Kidney glomerular epithelial cell (primary cell): ENCODE measurements at regions not wholly inside any gene's neighbourhood (a gene's known extent, or its start where the extent isn't known, plus 50 kb on each side); places are given as distances from the start of the nearest gene placed in this dataset.

ENCODE experiments used
- DNase-seq: peaks from one replicate; lab custom pipeline; 2025; lab: John Stamatoyannopoulos, UW

DNA sequence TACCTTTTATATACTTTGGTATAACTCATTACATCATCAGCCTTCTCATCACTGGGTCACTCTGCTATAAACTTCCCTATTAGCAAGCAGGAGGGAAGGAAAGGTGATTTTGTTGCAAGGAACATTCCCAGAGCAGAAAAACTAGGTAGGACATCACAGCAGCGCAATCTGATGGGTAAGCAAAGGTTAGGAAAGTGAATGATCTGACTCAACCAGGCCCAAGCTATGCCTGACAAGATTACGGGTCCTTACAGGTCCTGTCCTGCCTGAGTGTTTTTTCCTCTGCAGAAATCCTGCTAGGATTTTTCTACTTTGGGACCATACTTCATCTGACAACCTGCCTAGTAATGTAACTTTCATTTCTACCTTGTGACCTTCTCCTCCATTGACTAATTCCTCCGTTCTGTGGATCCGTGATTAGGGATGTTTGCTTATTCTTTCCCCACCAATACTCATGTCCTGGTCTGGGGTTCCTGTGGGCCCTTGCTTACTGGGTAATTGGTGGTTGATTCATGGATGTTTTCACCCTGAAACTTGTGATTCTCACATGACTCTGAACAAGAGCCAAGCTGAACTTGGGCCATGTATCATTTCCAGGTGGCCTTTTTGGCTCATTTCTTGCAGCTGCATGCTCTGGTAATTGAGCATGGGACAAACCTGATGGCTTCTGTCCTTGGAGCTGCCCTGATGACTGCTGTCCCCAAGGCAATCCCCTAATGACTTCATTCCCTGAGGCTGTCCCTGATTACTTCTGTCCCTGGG lies 111.9 kb upstream of the KIT start:
- DNase-seq, result no peak

GRCh38 chr4:54547299-54548097 lies 110.3 kb upstream of the KIT start:
- DNase-seq, result no peak

DNA sequence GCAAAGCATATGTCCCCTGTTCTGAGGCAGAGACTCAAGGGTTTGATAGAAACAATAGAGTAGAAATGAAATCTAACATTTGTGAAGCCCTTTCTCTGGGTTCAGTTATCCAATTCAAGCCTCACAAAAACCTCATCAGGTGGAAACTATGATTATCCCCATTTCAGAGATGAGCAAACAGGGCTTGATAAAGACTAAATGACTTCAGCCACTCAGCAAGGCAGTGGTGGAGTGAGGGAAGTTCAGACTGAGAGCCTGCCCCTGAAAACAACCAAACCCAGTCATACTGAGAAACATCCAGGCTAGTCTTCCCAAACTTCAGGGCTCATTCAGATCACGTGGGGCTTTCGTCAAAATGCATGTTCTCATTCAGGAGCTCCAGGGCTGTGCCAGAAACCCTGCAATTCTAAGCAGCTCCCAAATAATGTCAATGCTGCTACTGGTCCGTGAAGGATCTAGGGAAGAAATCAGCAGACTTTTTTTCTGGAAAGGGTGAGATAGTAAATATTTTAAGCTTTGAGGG lies 109.6 kb upstream of the KIT start:
- DNase-seq, result no peak

DNA sequence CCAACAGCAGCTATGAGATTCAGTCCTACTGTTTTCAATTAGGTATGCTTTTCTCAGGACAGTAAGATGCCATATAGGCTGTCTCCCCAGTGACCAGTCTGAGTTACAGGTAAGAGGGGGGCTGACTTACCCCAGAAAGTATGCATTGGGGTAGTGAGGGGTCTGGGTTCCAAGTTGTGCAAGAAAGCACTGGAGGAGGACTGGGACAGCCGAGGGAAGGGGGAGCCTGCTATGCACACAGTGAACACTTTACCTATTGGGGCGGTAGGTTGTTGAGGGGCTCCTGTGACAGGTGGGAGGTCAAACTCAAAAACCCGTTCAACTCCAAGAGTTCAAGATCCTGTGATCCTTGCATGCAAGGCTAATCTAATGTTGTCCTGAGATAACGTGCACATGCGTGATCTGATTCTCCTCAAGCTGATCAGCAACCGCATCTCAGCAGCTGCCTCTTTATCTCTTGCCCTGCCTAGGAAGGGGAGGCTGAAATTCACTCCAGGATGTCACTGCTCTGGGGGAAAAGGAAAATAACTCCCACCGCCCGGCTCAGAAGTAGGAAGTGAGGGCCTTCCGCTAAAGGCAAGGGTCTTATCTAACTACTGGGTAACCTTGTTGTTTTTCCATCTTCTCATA lies 108.8 kb upstream of the KIT start:
- no peak for DNase-seq

DNA sequence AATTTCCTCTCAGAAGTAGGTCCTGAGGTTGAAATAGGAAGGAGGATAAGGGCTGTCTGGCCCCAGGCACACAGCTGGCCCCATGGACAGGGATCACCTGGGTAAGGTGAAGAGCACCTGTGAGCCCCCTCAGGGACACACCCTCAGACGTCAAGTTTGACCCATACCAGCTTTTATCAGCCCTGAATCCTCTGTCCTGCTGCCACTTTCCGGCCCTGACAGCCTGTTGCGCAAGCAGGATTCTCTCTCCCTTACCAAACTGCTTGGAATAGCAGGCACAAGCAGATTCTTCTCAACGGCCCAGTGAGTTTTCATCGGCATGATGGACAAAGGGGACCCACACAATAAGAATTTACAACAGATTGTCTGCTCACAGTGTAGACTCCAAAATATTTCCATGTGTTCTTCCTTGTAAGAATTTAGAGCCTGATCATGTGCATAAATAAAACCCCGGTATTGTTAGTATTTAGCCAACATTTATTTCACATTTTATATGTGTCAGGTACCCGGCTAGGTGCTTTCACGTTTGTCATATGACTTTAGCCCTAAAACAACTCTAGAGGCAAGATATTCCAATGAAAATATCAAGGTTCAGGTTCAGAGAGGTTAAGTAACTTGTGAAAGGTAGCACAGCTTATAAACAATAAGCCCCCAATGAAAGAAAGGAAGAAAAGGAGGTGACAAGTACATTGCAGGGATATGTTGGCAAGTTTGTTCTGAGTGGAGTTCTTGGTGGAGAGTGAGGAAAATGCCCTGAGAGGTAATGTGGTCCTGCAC lies 107.2 kb upstream of the KIT start:
- DNase-seq, result no peak

- no peak for DNase-seq
These were observed 104.8 kb upstream of the KIT start for GRCh38 chr4:54553001-54553400.

DNA sequence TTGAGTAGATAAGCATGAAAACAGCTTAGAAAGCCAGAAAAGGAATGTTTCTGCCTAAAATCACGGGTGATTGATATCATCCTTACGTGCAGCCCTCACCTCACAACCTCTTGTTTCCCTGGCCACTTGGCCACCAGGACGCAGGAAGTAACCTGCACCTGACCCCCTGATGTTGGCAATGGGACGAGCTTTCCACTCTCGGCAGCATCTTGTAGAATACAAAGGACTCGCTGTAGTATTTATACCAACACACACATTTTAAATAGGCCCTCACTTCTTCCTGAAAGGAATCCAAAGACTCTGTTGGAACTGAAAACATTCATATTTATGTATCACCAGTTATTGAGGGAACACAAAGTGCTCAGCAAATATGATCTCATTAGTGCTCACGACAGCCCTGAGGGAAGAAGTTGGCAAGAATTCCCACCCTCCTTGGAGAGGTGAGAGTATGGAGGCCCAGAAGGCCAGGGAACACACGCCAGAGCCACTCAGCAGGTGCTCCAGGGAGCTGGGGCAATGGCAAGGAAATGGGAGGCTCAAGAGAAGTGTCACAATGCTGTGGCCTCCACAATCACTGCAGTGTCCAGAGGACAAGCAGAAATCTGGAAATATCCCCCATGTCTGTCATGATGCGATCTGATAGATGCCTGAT lies 103.3 kb upstream of the KIT start:
- DNase-seq, result no peak

GRCh38 chr4:54556051-54556450 lies 101.7 kb upstream of the KIT start:
- DNase-seq, result no peak

DNA sequence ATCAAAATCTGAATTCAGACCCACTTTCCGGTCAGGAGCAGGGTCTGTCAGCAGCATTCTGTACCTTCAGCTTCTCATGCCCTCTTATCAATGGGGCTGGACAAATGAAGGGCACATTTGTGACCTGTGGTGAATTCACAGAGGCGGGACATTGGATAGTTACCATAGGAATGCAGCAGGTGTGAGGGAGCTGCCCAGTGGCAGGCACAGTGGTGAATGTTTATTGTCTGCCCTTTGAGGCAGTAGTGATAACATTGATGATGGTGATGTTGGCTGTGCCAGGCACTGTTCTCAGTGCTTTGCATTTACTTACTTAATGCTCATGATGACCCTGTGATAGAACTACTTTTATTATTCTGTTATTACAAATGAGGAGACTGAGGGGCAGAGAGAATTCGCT lies 101.2 kb upstream of the KIT start:
- DNase-seq, result no peak

DNA sequence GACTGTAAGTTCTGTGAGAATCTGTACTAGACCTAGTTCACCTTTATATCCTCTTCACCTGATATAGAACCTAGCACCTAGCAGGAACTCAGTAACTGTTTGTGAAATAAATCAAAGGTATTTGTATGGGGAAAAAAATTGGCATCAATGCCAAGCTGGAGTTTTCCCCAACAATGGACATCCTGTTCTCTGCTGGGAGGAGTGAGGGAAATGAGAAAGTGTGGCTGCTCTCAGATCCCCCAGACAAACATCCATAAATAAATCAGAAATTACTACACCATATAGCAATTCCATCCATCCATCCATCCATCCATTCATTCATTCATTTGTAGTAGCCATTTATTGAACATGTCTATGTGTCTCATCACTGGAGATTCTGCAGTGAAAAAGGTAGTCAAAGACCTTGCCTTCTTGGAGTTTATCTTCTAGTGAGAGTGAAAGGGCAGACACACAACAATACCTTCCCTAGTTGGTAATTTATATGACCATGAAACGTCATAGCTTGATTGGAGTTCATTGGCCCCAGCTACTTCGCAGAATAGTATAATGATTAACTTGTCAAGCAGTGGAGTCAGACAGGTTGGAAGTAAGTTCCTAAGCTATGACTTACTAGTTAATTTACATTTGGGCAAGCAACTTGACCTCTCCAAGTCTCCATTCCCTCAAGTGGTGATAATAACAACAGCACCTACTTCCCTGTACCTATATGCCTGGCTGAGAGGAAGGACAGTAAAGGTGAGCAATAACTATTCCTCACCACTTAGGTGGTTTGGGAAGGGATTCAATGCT lies 98.7 kb upstream of the KIT start:
- peak; percentile 1 for DNase-seq

DNA sequence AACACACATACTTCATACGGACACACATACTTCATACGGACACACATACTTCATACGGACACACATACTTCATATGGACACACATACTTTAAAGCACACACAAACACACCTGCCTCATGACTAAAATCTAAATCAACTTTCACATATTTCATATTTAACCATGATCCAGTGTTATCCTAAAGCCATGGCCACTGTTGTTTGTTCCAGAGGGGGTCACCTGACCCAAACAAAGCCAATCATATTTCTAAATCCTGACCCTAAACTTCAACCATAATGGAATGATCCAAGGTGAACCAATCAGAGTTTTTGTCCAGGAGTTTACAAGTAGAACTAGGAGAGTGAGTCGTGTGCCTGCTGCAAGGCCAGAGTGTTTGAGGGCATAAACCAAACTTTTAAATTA lies 97.2 kb upstream of the KIT start:
- no peak for DNase-seq

DNA sequence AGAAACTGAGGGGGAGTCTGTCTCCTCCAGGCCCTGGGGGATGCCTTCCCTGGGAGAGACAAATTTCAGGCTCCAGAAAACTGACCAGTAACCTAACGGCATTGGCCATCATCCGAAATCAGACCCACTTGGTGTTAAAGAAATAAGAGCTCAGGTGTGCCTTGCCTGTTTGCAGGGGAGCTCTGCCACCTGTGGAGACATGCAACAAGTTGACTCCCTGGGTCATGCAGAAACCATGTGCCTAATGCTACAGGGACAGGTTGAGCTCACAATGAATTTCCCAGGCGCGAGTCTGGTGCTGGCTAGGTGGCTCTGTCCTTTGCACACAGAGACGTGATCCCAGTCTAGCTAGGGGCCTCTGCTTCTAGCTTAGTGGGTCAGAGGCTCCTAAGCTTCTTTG lies 95.8 kb upstream of the KIT start:
- DNase-seq, result no peak

DNA sequence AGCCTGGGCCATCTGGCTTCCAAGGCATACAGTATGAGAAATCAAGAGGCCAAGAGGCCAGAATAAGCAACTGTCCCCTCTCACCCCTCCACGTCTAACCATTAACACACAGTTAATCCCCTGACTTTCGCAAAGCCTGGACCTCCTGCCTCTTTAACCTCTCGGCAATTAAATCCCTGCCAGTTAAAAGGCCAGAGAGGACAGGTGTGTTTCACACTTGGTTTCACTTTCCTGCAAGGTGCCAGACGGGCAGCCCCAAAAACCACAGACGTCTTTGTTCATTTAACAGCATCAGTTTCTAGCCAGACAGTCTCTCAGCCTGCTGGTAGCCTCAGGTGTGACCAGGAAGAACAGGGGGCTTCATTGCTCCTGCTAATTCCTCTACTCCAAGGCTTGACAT lies 91.1 kb upstream of the KIT start:
- DNase-seq, result no peak

DNA sequence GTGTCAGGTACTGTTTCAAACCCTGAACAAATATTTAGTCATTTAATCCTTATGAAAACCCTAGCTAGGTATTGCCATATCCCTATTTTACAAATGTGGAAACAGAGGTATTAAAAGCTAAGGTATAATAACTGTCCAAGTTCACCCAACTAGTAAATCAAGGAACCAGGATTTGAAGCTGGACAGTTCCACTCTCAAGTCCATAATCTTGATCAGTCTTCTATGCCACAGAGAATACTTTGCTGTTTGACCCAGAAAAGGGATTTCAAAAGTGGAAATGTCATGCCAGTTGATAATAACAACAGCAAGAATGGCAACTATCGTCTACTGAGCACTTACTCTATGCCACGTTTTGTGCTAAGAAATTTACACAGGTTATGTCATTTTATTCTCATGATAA lies 90.4 kb upstream of the KIT start:
- no peak for DNase-seq

DNA sequence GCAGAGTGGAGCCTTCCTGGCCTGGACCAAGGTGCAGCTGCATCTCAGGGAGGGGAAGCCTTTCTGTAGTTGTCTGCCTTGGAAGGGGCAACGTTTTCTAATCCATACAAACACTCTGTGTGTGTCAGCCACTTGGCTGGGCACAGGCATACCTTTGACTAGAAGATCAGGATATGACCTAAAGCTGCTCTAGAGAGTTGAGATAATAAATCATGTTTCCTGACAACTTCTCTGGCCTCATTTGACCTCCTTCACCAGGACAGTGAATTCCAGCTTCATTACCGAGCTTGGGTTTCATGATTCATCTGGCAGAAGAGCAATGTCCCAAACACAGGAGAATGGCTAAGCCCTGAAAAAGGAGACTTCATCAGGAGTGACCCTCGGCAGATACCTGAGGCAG lies 89.6 kb upstream of the KIT start:
- peak; percentile 4 for DNase-seq

- DNase-seq, result no peak
These were observed 86.9 kb upstream of the KIT start for GRCh38 chr4:54570822-54571221.

GRCh38 chr4:54571293-54572151 lies 86.2 kb upstream of the KIT start:
- DNase-seq, result no peak

DNA sequence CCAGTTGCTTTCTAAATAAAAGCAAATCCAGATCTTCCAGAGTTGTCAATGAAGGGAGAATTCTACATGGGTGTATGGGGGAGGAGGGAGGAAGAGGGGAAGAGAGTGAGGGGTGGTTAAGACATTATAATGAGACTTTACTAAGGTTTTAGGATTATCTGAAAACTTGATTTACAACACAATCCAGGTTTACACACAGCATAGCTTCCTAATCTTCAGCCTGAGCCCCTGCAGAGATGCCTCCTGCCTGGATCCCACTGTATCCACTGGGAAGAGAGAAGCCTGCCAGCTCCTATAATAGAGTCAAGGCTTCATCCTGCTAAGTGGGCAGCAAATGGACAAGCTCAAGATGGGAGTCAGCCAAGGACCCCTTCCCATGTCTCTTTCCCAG lies 85.6 kb upstream of the KIT start:
- no peak for DNase-seq

- no peak for DNase-seq
These were observed 83.3 kb upstream of the KIT start for GRCh38 chr4:54574500-54574899.

DNA sequence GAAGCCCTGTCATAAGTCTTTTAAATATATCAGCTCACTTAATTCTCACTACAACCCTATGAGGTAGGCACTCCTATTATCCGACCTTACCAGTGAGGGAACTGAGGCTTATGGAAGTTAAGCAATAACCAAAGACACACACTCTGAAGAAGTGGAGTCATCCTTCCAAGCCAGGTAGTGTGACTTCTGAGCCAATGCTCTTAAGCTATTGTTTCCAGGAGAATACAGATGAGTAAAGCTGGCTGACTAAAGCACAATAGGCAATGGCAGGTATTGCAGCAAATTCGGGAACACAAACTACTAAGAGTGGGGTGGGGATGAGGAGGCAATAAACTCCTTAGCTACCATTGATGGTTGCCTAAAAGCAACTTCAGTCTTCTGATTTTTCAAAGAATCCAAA lies 81.8 kb upstream of the KIT start:
- DNase-seq, result no peak
